ENCODE measurements at regions not wholly inside any gene's neighbourhood (a gene's known extent, or its start where the extent isn't known, plus 50 kb on each side); places are given as distances from the start of the nearest gene placed in this dataset.

DNA sequence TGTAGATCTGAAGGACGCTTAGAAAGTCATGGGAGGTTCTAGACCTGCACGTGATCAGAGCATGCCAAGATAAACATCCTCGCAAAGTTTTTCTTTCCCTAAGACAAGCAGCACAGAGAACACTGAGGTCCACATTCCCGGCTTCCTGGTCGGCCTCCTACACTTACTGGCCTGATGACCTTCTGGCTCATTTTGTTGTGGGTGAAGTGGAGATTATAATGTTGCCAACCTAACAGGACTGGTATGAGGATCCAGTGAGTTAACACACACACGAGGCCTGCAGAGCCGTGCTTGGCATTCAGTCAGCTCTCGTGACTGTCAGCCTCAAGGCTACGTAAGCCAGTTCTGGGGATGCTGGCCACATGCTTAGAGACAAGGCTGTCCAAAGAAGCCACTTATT is 186.0 kb downstream of the TENT4A start:
- H2BK12ac ChIP-seq (ENCODE audit: low read length in 2 of 2) = no peak overlapping the region
- H3K4ac ChIP-seq (ENCODE audit: low read depth in 1 of 2, low read length in 2 of 2) = no peak overlapping the region
- DNase-seq = no peak
- no peak overlapping the region for H2BK15ac ChIP-seq (ENCODE audit: low read depth, poor library complexity, severe bottlenecking)
- WGBS = 84% methylated on average over 9 of the region's 9 CpGs
- H4K8ac ChIP-seq (ENCODE audit: low read length) = no peak overlapping the region
- H3K23ac ChIP-seq (ENCODE audit: low read length in 2 of 2) = no peak overlapping the region
- no peak overlapping the region for H2BK5ac ChIP-seq (ENCODE audit: low read depth, low read length, poor library complexity, severe bottlenecking)
- H3K9me3 ChIP-seq (ENCODE audit: control insufficient read depth, low read length) = peaks cover 4% of the 10 kb centered on the region
- no peak overlapping the region for H2BK120ac ChIP-seq (ENCODE audit: low read depth, low read length)
- no peak overlapping the region for H3K4me3 ChIP-seq (ENCODE audit: insufficient read depth in 1 of 2, low read depth in 1 of 2, low read length in 2 of 2)
- H3K9ac ChIP-seq (ENCODE audit: low read length) = no peak overlapping the region
- no peak overlapping the region for H2AK5ac ChIP-seq (ENCODE audit: low read length, severe bottlenecking)
- H3K79me1 ChIP-seq (replicated peaks; ENCODE audit: low read length, poor library complexity, severe bottlenecking) = no peaks in the 10 kb centered on the region
- H2AFZ ChIP-seq (ENCODE audit: low read depth, low read length) = no peak overlapping the region
- no peaks in the 10 kb centered on the region for H3K36me3 ChIP-seq (ENCODE audit: control insufficient read depth in 1 of 2, insufficient read depth in 2 of 2, low read depth in 1 of 2, low read length in 2 of 2)
- no peaks in the 10 kb centered on the region for H3K4me1 ChIP-seq (ENCODE audit: control insufficient read depth, insufficient read depth, low read depth, low read length)
- no peak overlapping the region for H4K91ac ChIP-seq (ENCODE audit: low read length)
- H3K4me2 ChIP-seq (ENCODE audit: low read length, poor library complexity, severe bottlenecking) = no peak overlapping the region
- H3K14ac ChIP-seq (ENCODE audit: low read length in 2 of 2) = no peak overlapping the region
- no peak overlapping the region for H3K27ac ChIP-seq (ENCODE audit: low read length, poor library complexity, severe bottlenecking)
- H3K18ac ChIP-seq (ENCODE audit: low read depth in 1 of 2, low read length in 2 of 2) = no peak overlapping the region
- no peaks in the 10 kb centered on the region for H3K27me3 ChIP-seq (ENCODE audit: control insufficient read depth in 1 of 2, insufficient read depth in 1 of 2, low read length in 2 of 2)

DNA sequence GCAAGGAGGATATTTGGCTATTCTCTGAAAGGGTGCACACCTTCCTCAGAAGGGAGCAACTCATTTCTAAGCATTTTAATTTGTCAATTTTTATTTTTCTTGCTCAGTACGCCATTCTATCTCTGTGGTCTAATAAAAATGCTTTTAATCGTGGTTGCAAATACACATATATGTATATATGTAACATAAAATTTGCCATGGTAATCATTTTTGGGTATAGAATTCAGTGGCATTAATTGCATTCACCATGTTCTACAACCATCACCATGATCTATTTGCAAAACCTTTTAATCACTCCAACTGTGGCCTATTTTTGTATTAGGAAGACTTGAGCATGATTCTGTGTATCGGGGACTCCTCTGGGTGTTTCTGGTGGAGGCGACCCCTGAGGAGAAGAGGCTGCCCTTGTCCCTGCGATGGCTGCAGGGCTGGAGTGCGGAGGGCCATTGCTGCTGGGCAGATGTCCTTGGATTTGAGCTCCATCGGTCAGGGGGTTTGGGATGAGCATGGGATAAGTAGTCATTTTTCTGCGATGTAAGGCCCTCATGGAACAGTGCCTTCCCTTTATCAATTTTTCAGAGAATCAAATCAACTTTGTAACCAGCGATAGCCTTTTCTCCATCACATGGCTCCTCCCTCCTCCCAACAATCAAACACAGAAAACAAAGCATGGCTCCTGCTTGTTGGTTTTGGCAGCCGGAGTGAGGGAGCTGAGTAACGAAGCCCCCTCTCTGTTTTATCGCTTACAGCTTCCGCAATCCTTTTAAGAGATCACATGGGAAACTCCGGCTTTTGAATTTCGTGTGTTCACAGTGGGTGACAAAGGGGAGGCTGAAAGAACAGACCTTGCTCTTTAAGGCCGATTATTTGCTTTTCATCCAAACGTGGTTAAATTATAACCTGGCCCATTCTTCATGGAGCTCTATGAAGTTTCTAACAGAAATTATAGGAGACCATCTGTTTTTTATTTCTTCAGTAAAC is 187.3 kb downstream of the TENT4A start:
- Histone ChIP-seq H3K23ac (ENCODE audit: low read length in 2 of 2) (no peak overlapping the region), H3K4me3 (ENCODE audit: insufficient read depth in 1 of 2, low read depth in 1 of 2, low read length in 2 of 2) (no peak overlapping the region), H3K4me1 (ENCODE audit: control insufficient read depth, insufficient read depth, low read depth, low read length) (no peaks in the 10 kb centered on the region), H4K8ac (ENCODE audit: low read length) (no peak overlapping the region), H2AFZ (ENCODE audit: low read depth, low read length) (no peak overlapping the region), H4K91ac (ENCODE audit: low read length) (no peak overlapping the region), H2AK5ac (ENCODE audit: low read length, severe bottlenecking) (no peak overlapping the region), H3K4me2 (ENCODE audit: low read length, poor library complexity, severe bottlenecking) (no peak overlapping the region), H3K18ac (ENCODE audit: low read depth in 1 of 2, low read length in 2 of 2) (no peak overlapping the region), H3K79me1 (replicated peaks; ENCODE audit: low read length, poor library complexity, severe bottlenecking) (no peaks in the 10 kb centered on the region), H3K36me3 (ENCODE audit: control insufficient read depth in 1 of 2, insufficient read depth in 2 of 2, low read depth in 1 of 2, low read length in 2 of 2) (no peaks in the 10 kb centered on the region), H3K14ac (ENCODE audit: low read length in 2 of 2) (no peak overlapping the region), H2BK120ac (ENCODE audit: low read depth, low read length) (no peak overlapping the region), H3K9ac (ENCODE audit: low read length) (no peak overlapping the region), H2BK15ac (ENCODE audit: low read depth, poor library complexity, severe bottlenecking) (no peak overlapping the region), H3K4ac (ENCODE audit: low read depth in 1 of 2, low read length in 2 of 2) (no peak overlapping the region), H2BK12ac (ENCODE audit: low read length in 2 of 2) (no peak overlapping the region), H3K9me3 (ENCODE audit: control insufficient read depth, low read length) (peaks cover 4% of the 10 kb centered on the region), H3K27ac (ENCODE audit: low read length, poor library complexity, severe bottlenecking) (no peak overlapping the region), H2BK5ac (ENCODE audit: low read depth, low read length, poor library complexity, severe bottlenecking) (no peak overlapping the region), H3K27me3 (ENCODE audit: control insufficient read depth in 1 of 2, insufficient read depth in 1 of 2, low read length in 2 of 2) (no peaks in the 10 kb centered on the region)
- WGBS = 74% methylated on average over 13 of the region's 17 CpGs
- DNase-seq = no peak

DNA sequence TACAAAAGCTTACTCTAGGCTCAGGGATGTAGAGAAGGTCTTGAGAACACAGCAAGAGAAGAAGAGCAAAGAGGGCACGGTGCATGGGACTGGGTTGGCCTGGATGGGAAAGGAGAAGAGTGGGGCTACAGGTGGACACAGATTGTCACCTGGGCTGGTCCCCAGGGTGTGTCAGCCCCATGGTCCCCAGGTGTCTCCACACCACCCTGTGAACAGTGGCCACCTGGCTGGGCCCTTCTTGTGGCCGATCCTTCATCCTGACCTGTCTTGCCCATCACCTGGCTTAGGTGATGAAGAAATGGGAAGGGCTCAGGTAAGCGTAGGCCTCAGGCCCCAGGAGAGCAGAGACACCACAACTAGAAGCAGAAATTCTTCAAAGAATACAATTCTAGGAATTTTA is 188.9 kb downstream of the TENT4A start:
- H3K14ac ChIP-seq (ENCODE audit: low read length in 2 of 2) = no peak overlapping the region
- 78% methylated on average over 2 of the region's 3 CpGs for WGBS

DNA sequence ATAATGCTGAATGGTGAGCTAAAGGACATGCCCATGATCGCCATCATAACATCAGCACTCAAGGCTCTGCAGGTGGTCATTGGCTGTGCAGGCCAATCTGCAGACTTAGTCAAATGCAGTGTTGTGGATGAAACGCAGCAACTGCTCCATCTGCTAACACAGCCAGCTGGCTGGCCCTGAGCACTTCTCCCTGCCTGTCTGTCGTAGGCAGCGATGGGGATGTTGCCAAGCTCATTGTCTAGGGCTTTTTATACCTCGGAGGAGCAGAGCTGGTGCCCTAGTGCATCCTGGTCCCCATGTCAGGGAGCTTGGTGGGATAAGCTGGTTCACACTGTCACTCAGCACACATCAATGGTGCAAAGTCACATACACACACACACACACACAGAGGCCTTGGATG is 189.4 kb downstream of the TENT4A start:
- Histone ChIP-seq H3K4ac (ENCODE audit: low read depth in 1 of 2, low read length in 2 of 2) (no peak overlapping the region), H3K23ac (ENCODE audit: low read length in 2 of 2) (no peak overlapping the region), H3K4me3 (ENCODE audit: insufficient read depth in 1 of 2, low read depth in 1 of 2, low read length in 2 of 2) (no peak overlapping the region), H3K4me2 (ENCODE audit: low read length, poor library complexity, severe bottlenecking) (no peak overlapping the region), H2AFZ (ENCODE audit: low read depth, low read length) (no peak overlapping the region), H2AK5ac (ENCODE audit: low read length, severe bottlenecking) (no peak overlapping the region), H3K27me3 (ENCODE audit: control insufficient read depth in 1 of 2, insufficient read depth in 1 of 2, low read length in 2 of 2) (no peaks in the 10 kb centered on the region), H3K36me3 (ENCODE audit: control insufficient read depth in 1 of 2, insufficient read depth in 2 of 2, low read depth in 1 of 2, low read length in 2 of 2) (no peaks in the 10 kb centered on the region), H3K14ac (ENCODE audit: low read length in 2 of 2) (no peak overlapping the region), H3K9me3 (ENCODE audit: control insufficient read depth, low read length) (no peaks in the 10 kb centered on the region), H3K4me1 (ENCODE audit: control insufficient read depth, insufficient read depth, low read depth, low read length) (no peaks in the 10 kb centered on the region), H4K91ac (ENCODE audit: low read length) (no peak overlapping the region), H2BK120ac (ENCODE audit: low read depth, low read length) (no peak overlapping the region), H3K79me1 (replicated peaks; ENCODE audit: low read length, poor library complexity, severe bottlenecking) (no peaks in the 10 kb centered on the region), H3K27ac (ENCODE audit: low read length, poor library complexity, severe bottlenecking) (no peak overlapping the region), H2BK5ac (ENCODE audit: low read depth, low read length, poor library complexity, severe bottlenecking) (no peak overlapping the region), H4K8ac (ENCODE audit: low read length) (no peak overlapping the region), H2BK12ac (ENCODE audit: low read length in 2 of 2) (no peak overlapping the region), H3K9ac (ENCODE audit: low read length) (no peak overlapping the region), H2BK15ac (ENCODE audit: low read depth, poor library complexity, severe bottlenecking) (no peak overlapping the region), H3K18ac (ENCODE audit: low read depth in 1 of 2, low read length in 2 of 2) (no peak overlapping the region)
- 60% methylated on average over 5 of the region's 5 CpGs for WGBS
- DNase-seq = no peak

More for the DNA sequence above, 188.9 kb downstream of the TENT4A start:
- Histone ChIP-seq H2BK120ac (ENCODE audit: low read depth, low read length) (no peak overlapping the region), H3K27ac (ENCODE audit: low read length, poor library complexity, severe bottlenecking) (no peak overlapping the region), H2BK12ac (ENCODE audit: low read length in 2 of 2) (no peak overlapping the region), H3K4me2 (ENCODE audit: low read length, poor library complexity, severe bottlenecking) (no peak overlapping the region), H3K79me1 (replicated peaks; ENCODE audit: low read length, poor library complexity, severe bottlenecking) (no peaks in the 10 kb centered on the region), H2BK5ac (ENCODE audit: low read depth, low read length, poor library complexity, severe bottlenecking) (no peak overlapping the region), H3K18ac (ENCODE audit: low read depth in 1 of 2, low read length in 2 of 2) (no peak overlapping the region), H2AK5ac (ENCODE audit: low read length, severe bottlenecking) (no peak overlapping the region), H3K4ac (ENCODE audit: low read depth in 1 of 2, low read length in 2 of 2) (no peak overlapping the region), H3K4me1 (ENCODE audit: control insufficient read depth, insufficient read depth, low read depth, low read length) (no peaks in the 10 kb centered on the region), H2BK15ac (ENCODE audit: low read depth, poor library complexity, severe bottlenecking) (no peak overlapping the region), H3K27me3 (ENCODE audit: control insufficient read depth in 1 of 2, insufficient read depth in 1 of 2, low read length in 2 of 2) (no peaks in the 10 kb centered on the region), H4K91ac (ENCODE audit: low read length) (no peak overlapping the region), H3K9ac (ENCODE audit: low read length) (no peak overlapping the region), H3K23ac (ENCODE audit: low read length in 2 of 2) (no peak overlapping the region), H2AFZ (ENCODE audit: low read depth, low read length) (no peak overlapping the region), H3K9me3 (ENCODE audit: control insufficient read depth, low read length) (peaks cover 2% of the 10 kb centered on the region), H3K36me3 (ENCODE audit: control insufficient read depth in 1 of 2, insufficient read depth in 2 of 2, low read depth in 1 of 2, low read length in 2 of 2) (no peaks in the 10 kb centered on the region), H3K4me3 (ENCODE audit: insufficient read depth in 1 of 2, low read depth in 1 of 2, low read length in 2 of 2) (no peak overlapping the region), H4K8ac (ENCODE audit: low read length) (no peak overlapping the region)
- DNase-seq = no peak
